CD4-positive, alpha-beta T cell (primary cell): ENCODE measurements at regions not wholly inside any gene's neighbourhood (a gene's known extent, or its start where the extent isn't known, plus 50 kb on each side); places are given as distances from the start of the nearest gene placed in this dataset.
"Not testable (repeated sequence)": the region's sequence is repeated elsewhere in the genome, so short reads cannot be mapped to it uniquely, and the experiment has no call there.

Experiments used
- ATAC-seq: fragments of 200-7000 bp; cut with Tn5 transposase; one replicate; pipeline ENCODE4 v1.10.0; 2022; ENCODE audit warnings: mild to moderate bottlenecking; ENCODE audit not compliant: poor library complexity
- CTCF ChIA-PET: fragments of 350-600 bp; sonication (Branson Sonifier 250); formaldehyde crosslinking; loops from one replicate; lab custom pipeline; 2021; ENCODE audit warnings: antibody characterized with exemption, inconsistent platforms; lab: Charles Lee
- POLR2A ChIA-PET: fragments of 350-600 bp; sonication (Branson Sonifier 250); formaldehyde crosslinking; loops from one replicate; lab custom pipeline; 2021; ENCODE audit warnings: antibody characterized with exemption, inconsistent platforms; lab: Charles Lee
- DNase-seq, 14 experiments: peaks; one replicate each; pipeline ENCODE4 v3.0.0-alpha.2; 2013 to 2020; ENCODE audit warnings: mixed read lengths in 2 of 14
- H3K27ac ChIP-seq, 2 donors: one replicate each; pipeline versions ENCODE4 v1.5.1 to v1.7.0; 2013; ENCODE audit warnings: low read length in 2 of 2, low read depth in 1 of 2, mild to moderate bottlenecking in 1 of 2
- H3K27me3 ChIP-seq, 2 experiments: 1 replicate in 1 of 2; 2 replicates in 1 of 2; pipeline versions ENCODE4 v1.6.1 to v1.7.0; 2013; ENCODE audit warnings: low read length in 2 of 2, control low read depth in 1 of 2, mild to moderate bottlenecking in 1 of 2, moderate library complexity in 1 of 2; ENCODE audit not compliant: insufficient read depth in 2 of 2, control insufficient read depth in 1 of 2
- H3K36me3 ChIP-seq: one replicate; pipeline ENCODE4 v1.6.1; 2013; ENCODE audit warnings: low read length, control low read depth; ENCODE audit not compliant: insufficient read depth
- H3K4me1 ChIP-seq: one replicate; pipeline ENCODE4 v1.6.1; 2013; ENCODE audit warnings: low read length, control low read depth; ENCODE audit not compliant: insufficient read depth
- H3K4me3 ChIP-seq: one replicate; pipeline ENCODE4 v1.5.1; 2013; ENCODE audit warnings: mild to moderate bottlenecking, low read length, moderate library complexity
- H3K9me3 ChIP-seq, 2 experiments: 1 replicate in 1 of 2; 2 replicates in 1 of 2; pipeline versions ENCODE4 v1.6.1 to v1.7.0; 2013; ENCODE audit warnings: low read length in 2 of 2, mild to moderate bottlenecking in 2 of 2, control low read depth in 1 of 2, moderate library complexity in 1 of 2; ENCODE audit not compliant: control insufficient read depth in 1 of 2, insufficient read depth in 1 of 2
- H3K27ac Mint-ChIP-seq: one replicate; pipeline ENCODE4 v1.8.0; 2020; ENCODE audit warnings: mixed read lengths
- H3K27me3 Mint-ChIP-seq: one replicate; pipeline ENCODE4 v1.8.0; 2021; ENCODE audit warnings: mixed read lengths
- H3K36me3 Mint-ChIP-seq: one replicate; pipeline ENCODE4 v1.8.0; 2021; ENCODE audit warnings: low read depth, mixed read lengths
- H3K4me1 Mint-ChIP-seq: one replicate; pipeline ENCODE4 v1.8.0; 2021; ENCODE audit warnings: low read depth, mixed read lengths
- H3K4me3 Mint-ChIP-seq: one replicate; pipeline ENCODE4 v1.8.0; 2020; ENCODE audit warnings: mild to moderate bottlenecking, mixed read lengths
- H3K9me3 Mint-ChIP-seq: one replicate; pipeline ENCODE4 v1.8.0; 2020; ENCODE audit warnings: mixed read lengths
- intact Hi-C, 2 experiments: fragments of 100-400 bp; cut with DNase I in 1 of 2; cut with micrococcal nuclease in 1 of 2; formaldehyde crosslinking; loops; one replicate each; pipeline versions ENCODE4 v1.15.1 to v1.9.0; 2023 to 2025; cut with DNase I, micrococcal nuclease
- TF ChIP-seq, protein P1 (sequence below): fragments of 200-600 bp; IDR thresholded peaks from one replicate; pipeline ENCODE4 v1.8.0; 2022; ENCODE audit warnings: antibody characterized with exemption, mild to moderate bottlenecking

DNA sequence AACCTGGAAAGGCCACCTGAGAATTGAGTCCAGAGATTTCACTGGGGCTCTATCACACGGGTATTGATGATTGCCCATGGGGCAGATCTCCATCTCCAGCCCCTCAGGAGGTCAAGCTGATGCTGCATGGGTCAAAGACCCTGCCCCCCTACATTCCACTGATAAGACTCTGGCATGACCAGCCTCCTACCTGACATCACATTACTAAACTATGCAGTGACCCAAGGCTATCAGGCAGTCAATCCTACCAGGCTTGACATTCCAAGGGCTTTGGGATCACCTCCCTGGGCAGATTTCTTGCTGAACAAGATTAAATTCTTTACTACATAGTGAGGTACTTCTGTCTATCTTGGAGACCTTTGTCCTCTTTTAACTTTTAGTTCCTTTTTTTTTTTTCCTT, 192.7 kb upstream of the STS start:
- peaks cover 5% of the 10 kb centered on the region for H3K9me3 Mint-ChIP-seq
- DNase-seq (no peak), ATAC-seq (no peak)
- Histone ChIP-seq H3K4me3 (no peak overlapping the region), H3K4me1 (no peaks in the 10 kb centered on the region), H3K9me3 (no peaks in the 10 kb centered on the region), H3K27me3 (no peaks in the 10 kb centered on the region), H3K36me3 (no peaks in the 10 kb centered on the region), H3K27ac (no peak overlapping the region)
- no peak overlapping the region for H3K27ac Mint-ChIP-seq
- intact Hi-C loops = no loop called here
- TF ChIP-seq, protein P1, sequence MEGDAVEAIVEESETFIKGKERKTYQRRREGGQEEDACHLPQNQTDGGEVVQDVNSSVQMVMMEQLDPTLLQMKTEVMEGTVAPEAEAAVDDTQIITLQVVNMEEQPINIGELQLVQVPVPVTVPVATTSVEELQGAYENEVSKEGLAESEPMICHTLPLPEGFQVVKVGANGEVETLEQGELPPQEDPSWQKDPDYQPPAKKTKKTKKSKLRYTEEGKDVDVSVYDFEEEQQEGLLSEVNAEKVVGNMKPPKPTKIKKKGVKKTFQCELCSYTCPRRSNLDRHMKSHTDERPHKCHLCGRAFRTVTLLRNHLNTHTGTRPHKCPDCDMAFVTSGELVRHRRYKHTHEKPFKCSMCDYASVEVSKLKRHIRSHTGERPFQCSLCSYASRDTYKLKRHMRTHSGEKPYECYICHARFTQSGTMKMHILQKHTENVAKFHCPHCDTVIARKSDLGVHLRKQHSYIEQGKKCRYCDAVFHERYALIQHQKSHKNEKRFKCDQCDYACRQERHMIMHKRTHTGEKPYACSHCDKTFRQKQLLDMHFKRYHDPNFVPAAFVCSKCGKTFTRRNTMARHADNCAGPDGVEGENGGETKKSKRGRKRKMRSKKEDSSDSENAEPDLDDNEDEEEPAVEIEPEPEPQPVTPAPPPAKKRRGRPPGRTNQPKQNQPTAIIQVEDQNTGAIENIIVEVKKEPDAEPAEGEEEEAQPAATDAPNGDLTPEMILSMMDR = no peak
- no peak overlapping the region for H3K4me3 Mint-ChIP-seq
- no peaks in the 10 kb centered on the region for H3K36me3 Mint-ChIP-seq
- ChIA-PET CTCF (no interaction called here), POLR2A (no interaction called here)
- no peaks in the 10 kb centered on the region for H3K4me1 Mint-ChIP-seq
- H3K27me3 Mint-ChIP-seq = no peaks in the 10 kb centered on the region

DNA sequence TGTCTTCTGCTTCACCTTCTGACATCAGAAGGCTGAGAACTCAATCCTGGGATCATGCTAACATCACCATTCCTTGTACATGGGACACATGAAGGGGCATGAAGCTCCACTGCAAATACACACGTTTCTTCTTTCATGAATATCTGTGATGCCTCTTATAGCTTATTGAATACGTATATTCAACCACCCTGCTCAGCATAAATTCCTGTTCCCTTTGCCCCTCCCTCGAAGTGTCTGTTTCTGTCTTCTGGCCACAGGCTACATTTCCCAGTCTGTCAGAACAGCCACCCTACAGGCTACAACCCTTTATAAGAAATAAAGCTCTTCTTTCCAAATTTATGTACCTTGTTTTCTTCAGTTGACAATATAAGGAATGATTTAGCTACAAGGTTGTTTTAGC, 201.3 kb upstream of the STS start:
- intact Hi-C loops = no loop called here
- ATAC-seq (no peak), DNase-seq (no peak)
- Histone ChIP-seq H3K4me1 (no peaks in the 10 kb centered on the region), H3K9me3 (no peaks in the 10 kb centered on the region), H3K4me3 (no peak overlapping the region), H3K27ac (no peak overlapping the region), H3K27me3 (no peaks in the 10 kb centered on the region), H3K36me3 (no peaks in the 10 kb centered on the region)
- TF ChIP-seq, protein P1 = no peak
- Mint-ChIP-seq H3K9me3 (peaks cover 2% of the 10 kb centered on the region), H3K27ac (no peak overlapping the region), H3K36me3 (no peaks in the 10 kb centered on the region), H3K27me3 (no peaks in the 10 kb centered on the region), H3K4me3 (no peak overlapping the region), H3K4me1 (no peaks in the 10 kb centered on the region)
- POLR2A ChIA-PET = no interaction called here
- CTCF ChIA-PET = no interaction called here

DNA sequence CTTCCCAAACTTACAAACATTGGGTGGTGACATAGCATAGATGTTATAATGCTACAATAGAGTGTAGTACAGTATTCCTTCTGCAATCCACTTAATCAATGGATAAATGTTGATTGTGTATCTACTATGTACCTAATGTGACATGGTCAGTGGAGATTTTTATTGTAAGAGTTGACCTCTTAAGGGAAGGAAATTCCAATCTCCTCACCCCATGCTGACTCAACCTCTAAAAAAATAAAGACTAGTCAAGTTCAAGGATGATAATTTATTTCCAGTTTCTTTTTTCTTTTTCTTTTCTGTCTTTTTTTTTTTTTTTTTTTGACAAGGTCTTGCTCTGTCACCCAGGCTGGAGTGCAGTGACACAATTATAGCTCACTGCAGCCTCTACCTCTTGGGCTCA, 206.5 kb upstream of the STS start:
- H3K9me3 ChIP-seq = no peaks in the 10 kb centered on the region
- no peaks in the 10 kb centered on the region for H3K4me1 ChIP-seq
- Mint-ChIP-seq H3K36me3 (no peaks in the 10 kb centered on the region), H3K27me3 (no peaks in the 10 kb centered on the region), H3K27ac (no peak overlapping the region), H3K4me1 (no peaks in the 10 kb centered on the region), H3K9me3 (no peaks in the 10 kb centered on the region), H3K4me3 (no peak overlapping the region)
- POLR2A ChIA-PET = no interaction called here
- no peak overlapping the region for H3K27ac ChIP-seq
- TF ChIP-seq, protein P1 = no peak
- intact Hi-C loops = no loop called here
- H3K27me3 ChIP-seq = no peaks in the 10 kb centered on the region
- no peaks in the 10 kb centered on the region for H3K36me3 ChIP-seq
- ATAC-seq = no peak
- DNase-seq = no peak
- no peak overlapping the region for H3K4me3 ChIP-seq
- CTCF ChIA-PET = no interaction called here

DNA sequence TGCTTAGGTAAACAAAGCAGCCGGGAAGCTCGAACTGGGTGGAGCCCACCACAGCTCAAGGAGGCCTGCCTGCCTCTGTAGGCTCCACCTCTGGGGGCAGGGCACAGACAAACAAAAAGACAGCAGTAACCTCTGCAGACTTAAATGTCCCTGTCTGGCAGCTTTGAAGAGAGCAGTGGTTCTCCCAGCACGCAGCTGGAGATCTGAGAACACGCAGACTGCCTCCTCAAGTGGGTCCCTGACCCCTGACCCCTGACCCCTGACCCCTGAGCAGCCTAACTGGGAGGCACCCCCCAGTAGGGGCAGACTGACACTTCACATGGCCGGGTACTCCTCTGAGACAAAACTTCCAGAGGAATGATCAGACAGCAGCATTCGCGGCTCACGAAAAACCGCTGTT, 214.6 kb upstream of the STS start:
- POLR2A ChIA-PET, H3K27me3 Mint-ChIP-seq, H3K4me3 ChIP-seq, ATAC-seq, H3K4me3 Mint-ChIP-seq, H3K4me1 ChIP-seq, H3K27me3 ChIP-seq, H3K9me3 Mint-ChIP-seq, H3K27ac Mint-ChIP-seq, H3K4me1 Mint-ChIP-seq, intact Hi-C loops, H3K36me3 Mint-ChIP-seq, H3K27ac ChIP-seq, H3K36me3 ChIP-seq, DNase-seq, CTCF ChIA-PET, H3K9me3 ChIP-seq: not testable (repeated sequence)
